H9 (cell line): ENCODE measurements at regions not wholly inside any gene's neighbourhood (a gene's known extent, or its start where the extent isn't known, plus 50 kb on each side); places are given as distances from the start of the nearest gene placed in this dataset.

ENCODE experiments used
- DNase-seq: peaks from one replicate; pipeline ENCODE4 v3.0.0-alpha.2; 2017
- H2AFZ ChIP-seq: one replicate; pipeline ENCODE4 v1.6.1; 2013; ENCODE audit warnings: mild to moderate bottlenecking, low read length, control low read depth, moderate library complexity
- H2AK5ac ChIP-seq: 2 replicates; pipeline ENCODE4 v1.6.1; 2013; ENCODE audit warnings: low read length, control low read depth, mixed read lengths; ENCODE audit not compliant: insufficient read length
- H2BK120ac ChIP-seq: one replicate; pipeline ENCODE4 v1.6.1; 2013; ENCODE audit warnings: low read depth, mild to moderate bottlenecking, low read length, control low read depth, inconsistent platforms; ENCODE audit not compliant: poor library complexity, severe bottlenecking
- H2BK12ac ChIP-seq: 2 replicates; pipeline ENCODE4 v1.6.1; 2013; ENCODE audit warnings: low read length, control low read depth, mixed read lengths, low read depth; ENCODE audit not compliant: insufficient read length
- H2BK15ac ChIP-seq: 2 replicates; pipeline ENCODE4 v1.6.1; 2013; ENCODE audit warnings: low read depth, low read length, control low read depth
- H2BK20ac ChIP-seq: one replicate; pipeline ENCODE4 v1.6.1; 2013; ENCODE audit warnings: low read depth, mild to moderate bottlenecking, low read length, control low read depth, inconsistent platforms; ENCODE audit not compliant: poor library complexity, severe bottlenecking
- H2BK5ac ChIP-seq: 2 replicates; pipeline ENCODE4 v1.6.1; 2013; ENCODE audit warnings: low read length, control low read depth, mixed read lengths; ENCODE audit not compliant: insufficient read length
- H3K14ac ChIP-seq: 2 replicates; pipeline ENCODE4 v1.6.1; 2013; ENCODE audit warnings: low read length, control low read depth; ENCODE audit not compliant: insufficient read depth
- H3K18ac ChIP-seq: 2 replicates; pipeline ENCODE4 v1.6.1; 2013; ENCODE audit warnings: low read depth, mild to moderate bottlenecking, mixed read lengths, low read length, control low read depth; ENCODE audit not compliant: insufficient read length
- H3K23ac ChIP-seq: 2 replicates; pipeline ENCODE4 v1.6.1; 2013; ENCODE audit warnings: low read length, control low read depth, mixed read lengths, low read depth; ENCODE audit not compliant: insufficient read length
- H3K23me2 ChIP-seq: 2 replicates; pipeline ENCODE4 v1.6.1; 2013; ENCODE audit warnings: low read depth, mild to moderate bottlenecking, mixed read lengths, low read length, control low read depth; ENCODE audit not compliant: insufficient read length, poor library complexity, severe bottlenecking
- H3K27ac ChIP-seq: 2 replicates; pipeline ENCODE4 v1.5.1; 2013; ENCODE audit warnings: low read length, control low read depth, mixed read lengths, low read depth; ENCODE audit not compliant: insufficient read length
- H3K27me3 ChIP-seq: 2 replicates; pipeline ENCODE4 v1.6.1; 2013; ENCODE audit warnings: low read length, control low read depth, inconsistent platforms; ENCODE audit not compliant: insufficient read depth
- H3K4ac ChIP-seq: 2 replicates; pipeline ENCODE4 v1.6.1; 2013; ENCODE audit warnings: low read depth, mild to moderate bottlenecking, control low read depth, inconsistent platforms, low read length, moderate library complexity
- H3K4me1 ChIP-seq: 2 replicates; pipeline ENCODE4 v1.6.1; 2013; ENCODE audit warnings: low read length, control low read depth, inconsistent platforms; ENCODE audit not compliant: insufficient read depth
- H3K4me2 ChIP-seq: 2 replicates; pipeline ENCODE4 v1.6.1; 2013; ENCODE audit warnings: low read length, control low read depth, mixed read lengths; ENCODE audit not compliant: insufficient read length, insufficient read depth
- H3K56ac ChIP-seq: 2 replicates; pipeline ENCODE4 v1.6.1; 2013; ENCODE audit warnings: low read depth, mild to moderate bottlenecking, mixed read lengths, low read length, control low read depth; ENCODE audit not compliant: insufficient read length
- H3K79me1 ChIP-seq: 2 replicates; pipeline ENCODE4 v1.6.1; 2013; ENCODE audit warnings: low read depth, mild to moderate bottlenecking, moderate library complexity, low read length, control low read depth, inconsistent platforms; ENCODE audit not compliant: insufficient read depth, poor library complexity, severe bottlenecking
- H3K79me2 ChIP-seq: 2 replicates; pipeline ENCODE4 v1.6.1; 2013; ENCODE audit warnings: low read length, control low read depth, inconsistent platforms; ENCODE audit not compliant: insufficient read depth
- H3K9ac ChIP-seq: 2 replicates; pipeline ENCODE4 v1.6.1; 2013; ENCODE audit warnings: low read length, control low read depth, mixed read lengths; ENCODE audit not compliant: insufficient read length; ENCODE audit errors: extremely low read depth
- H3K9me3 ChIP-seq: one replicate; pipeline ENCODE4 v1.6.1; 2013; ENCODE audit warnings: low read depth, low read length, inconsistent platforms; ENCODE audit not compliant: control insufficient read depth
- H3T11ph ChIP-seq: one replicate; pipeline ENCODE4 v1.6.1; 2013; ENCODE audit warnings: mild to moderate bottlenecking, low read length, control low read depth, inconsistent platforms
- H4K20me1 ChIP-seq: one replicate; pipeline ENCODE4 v1.6.1; 2013; ENCODE audit not compliant: control insufficient read depth, insufficient read length, insufficient read depth
- H4K5ac ChIP-seq: 2 replicates; pipeline ENCODE4 v1.6.1; 2013; ENCODE audit warnings: low read depth, mild to moderate bottlenecking, mixed read lengths, low read length, control low read depth; ENCODE audit not compliant: insufficient read length
- H4K8ac ChIP-seq: replicated peaks from 2 replicates; pipeline ENCODE4 v1.6.1; 2013; ENCODE audit warnings: low read length, control low read depth, mixed read lengths, low read depth; ENCODE audit not compliant: insufficient read length
- H4K91ac ChIP-seq: 2 replicates; pipeline ENCODE4 v1.6.1; 2013; ENCODE audit warnings: low read depth, mild to moderate bottlenecking, moderate library complexity, mixed read lengths, low read length, control low read depth; ENCODE audit not compliant: insufficient read length
- H3K27ac Mint-ChIP-seq, 3 experiments: 2 replicates in 2 of 3; 3 replicates in 1 of 3; pipeline ENCODE4 v1.8.0; 2020 to 2021; ENCODE audit warnings: mixed read lengths in 3 of 3, mild to moderate bottlenecking in 1 of 3, moderate library complexity in 1 of 3
- H3K27me3 Mint-ChIP-seq: 2 replicates; pipeline ENCODE4 v1.8.0; 2021; ENCODE audit warnings: low read depth, mild to moderate bottlenecking, moderate library complexity, mixed read lengths
- H3K36me3 Mint-ChIP-seq, 3 experiments: 2 replicates in 2 of 3; 3 replicates in 1 of 3; pipeline ENCODE4 v1.8.0; 2020 to 2021; ENCODE audit warnings: low read depth in 3 of 3, mixed read lengths in 3 of 3; ENCODE audit not compliant: insufficient read depth in 1 of 3
- H3K4me1 Mint-ChIP-seq, 2 experiments: 2 replicates each; pipeline ENCODE4 v1.8.0; 2020; ENCODE audit warnings: mixed read lengths in 2 of 2
- H3K4me3 Mint-ChIP-seq, 2 experiments: 2 replicates in 1 of 2; 3 replicates in 1 of 2; pipeline ENCODE4 v1.8.0; 2020 to 2021; ENCODE audit warnings: mild to moderate bottlenecking in 2 of 2, mixed read lengths in 2 of 2, moderate library complexity in 1 of 2
- H3K9me3 Mint-ChIP-seq, 2 experiments: 2 replicates in 1 of 2; 3 replicates in 1 of 2; pipeline ENCODE4 v1.8.0; 2020; ENCODE audit warnings: mild to moderate bottlenecking in 2 of 2, mixed read lengths in 2 of 2, moderate library complexity in 1 of 2
- CTCF ChIP-seq: fragments of 200-600 bp; sonication (generic); conservative IDR thresholded peaks from 3 replicates; pipeline ENCODE4 v1.8.0; 2021; ENCODE audit warnings: antibody characterized with exemption, mild to moderate bottlenecking
- WGBS: extraction: QIAGEN DNeasy Blood & Tissue Kit; methylation state at CpG from one replicate; pipeline ENCODE4 v1.1.7; 2013; ENCODE audit warnings: missing lambda C conversion rate, low lambda C conversion rate, mixed read lengths; ENCODE audit not compliant: insufficient read length; ENCODE audit errors: extremely low coverage; 5-methylcytosine and 5-hydroxymethylcytosine counted together

- Histone ChIP-seq H3K23ac (no peak overlapping the region), H2BK5ac (no peak overlapping the region), H2BK120ac (no peak overlapping the region), H2BK20ac (no peak overlapping the region), H3K9ac (no peak overlapping the region), H3K23me2 (peaks cover 4% of the 10 kb centered on the region), H3K27me3 (no peaks in the 10 kb centered on the region), H3K4ac (no peak overlapping the region), H3K4me2 (no peak overlapping the region), H3T11ph (no peak overlapping the region), H3K27ac (no peak overlapping the region), H3K79me2 (no peaks in the 10 kb centered on the region), H4K5ac (no peak overlapping the region), H3K9me3 (no peaks in the 10 kb centered on the region), H2AK5ac (no peak overlapping the region), H3K4me1 (no peaks in the 10 kb centered on the region), H2AFZ (no peak overlapping the region), H4K20me1 (no peaks in the 10 kb centered on the region), H4K91ac (no peak overlapping the region), H3K79me1 (no peaks in the 10 kb centered on the region), H3K14ac (no peak overlapping the region), H3K56ac (no peak overlapping the region), H2BK12ac (no peak overlapping the region), H2BK15ac (no peak overlapping the region), H3K18ac (no peak overlapping the region), H4K8ac (no peak overlapping the region)
- Mint-ChIP-seq H3K4me1 (peaks cover 6% of the 10 kb centered on the region in 2 experiments; a peak in 2 of 4 replicates), H3K9me3 (no peaks in the 10 kb centered on the region), H3K27me3 (no peaks in the 10 kb centered on the region), H3K27ac (no peak overlapping the region), H3K4me3 (no peak overlapping the region), H3K36me3 (no peaks in the 10 kb centered on the region; a peak in 1 of 7 replicates)
- DNase-seq: no peak
- no peak for TF ChIP-seq CTCF
- no CpG with 5 or more reads among the region's 9 CpGs for WGBS
Measured at GRCh38 chr10:128896116-128896795, 570.8 kb upstream of the MGMT start.
